CD4-positive, alpha-beta T cell treated with Interleukin-6 for 4 hours (primary cell): ENCODE measurements at regions not wholly inside any gene's neighbourhood (a gene's known extent, or its start where the extent isn't known, plus 50 kb on each side); places are given as distances from the start of the nearest gene placed in this dataset.

Experiments
- DNase-seq: peaks from one replicate; pipeline ENCODE4 v3.0.0-alpha.2; 2020; ENCODE audit warnings: mixed read lengths

DNA sequence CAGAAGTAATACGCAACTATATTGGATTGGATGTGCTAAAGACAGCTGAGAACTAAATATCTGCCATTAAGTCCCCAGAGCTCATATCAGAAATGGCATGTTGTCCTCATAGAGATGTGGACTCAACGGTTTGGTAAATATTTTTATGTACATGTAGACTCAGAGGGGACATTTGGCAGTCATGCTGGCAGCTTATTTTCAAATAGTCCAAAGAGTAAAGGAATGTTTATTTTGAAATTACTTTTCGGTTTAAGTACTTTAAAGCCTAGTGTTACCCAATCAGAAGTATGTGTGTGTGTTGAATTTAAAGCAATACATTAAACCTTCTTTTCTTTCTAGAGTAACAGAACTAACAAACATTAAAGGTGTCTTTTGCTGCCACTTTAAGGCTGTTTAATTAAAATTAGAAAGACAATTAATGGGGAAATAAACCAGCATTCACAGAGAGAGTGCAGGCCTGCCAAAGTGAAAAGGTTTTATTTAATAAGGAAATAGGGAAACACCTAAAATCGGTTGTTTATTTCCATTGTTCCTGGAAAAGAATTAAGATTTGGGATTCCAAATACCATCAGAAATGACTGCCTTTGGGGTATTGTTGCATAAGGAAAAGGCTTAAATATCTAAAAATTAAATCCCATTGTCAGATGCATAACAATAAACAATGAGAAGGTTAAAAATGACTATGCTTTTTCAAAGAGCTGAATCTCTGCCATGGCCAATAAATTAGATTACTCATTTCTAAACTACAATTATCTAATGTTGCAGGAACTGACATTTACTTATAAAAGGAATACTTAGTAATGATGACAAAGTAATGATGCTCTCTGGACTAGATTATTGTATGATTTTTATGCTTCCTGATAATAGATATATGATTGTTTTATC, 113.4 kb upstream of the AHR start:
- DNase-seq: no peak

DNA sequence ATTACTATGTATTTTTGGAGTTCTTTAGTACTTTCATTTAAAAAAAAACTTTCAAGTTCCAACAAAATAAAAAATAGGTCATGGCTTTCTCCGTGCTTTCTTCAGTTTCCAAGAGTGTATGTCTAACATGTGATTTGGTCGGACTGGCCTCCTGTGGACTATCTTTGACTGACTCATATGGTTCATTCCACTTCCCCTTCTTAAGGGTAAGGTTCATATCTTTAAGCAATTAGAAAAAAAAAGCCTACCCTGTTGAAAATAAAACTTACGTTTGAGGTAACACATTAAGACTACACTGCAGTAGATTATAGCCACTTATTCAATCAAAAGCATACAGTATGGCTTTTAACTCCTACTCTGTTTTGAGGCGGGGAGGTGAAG, 112.8 kb upstream of the AHR start:
- DNase-seq: peak; percentile 26

DNA sequence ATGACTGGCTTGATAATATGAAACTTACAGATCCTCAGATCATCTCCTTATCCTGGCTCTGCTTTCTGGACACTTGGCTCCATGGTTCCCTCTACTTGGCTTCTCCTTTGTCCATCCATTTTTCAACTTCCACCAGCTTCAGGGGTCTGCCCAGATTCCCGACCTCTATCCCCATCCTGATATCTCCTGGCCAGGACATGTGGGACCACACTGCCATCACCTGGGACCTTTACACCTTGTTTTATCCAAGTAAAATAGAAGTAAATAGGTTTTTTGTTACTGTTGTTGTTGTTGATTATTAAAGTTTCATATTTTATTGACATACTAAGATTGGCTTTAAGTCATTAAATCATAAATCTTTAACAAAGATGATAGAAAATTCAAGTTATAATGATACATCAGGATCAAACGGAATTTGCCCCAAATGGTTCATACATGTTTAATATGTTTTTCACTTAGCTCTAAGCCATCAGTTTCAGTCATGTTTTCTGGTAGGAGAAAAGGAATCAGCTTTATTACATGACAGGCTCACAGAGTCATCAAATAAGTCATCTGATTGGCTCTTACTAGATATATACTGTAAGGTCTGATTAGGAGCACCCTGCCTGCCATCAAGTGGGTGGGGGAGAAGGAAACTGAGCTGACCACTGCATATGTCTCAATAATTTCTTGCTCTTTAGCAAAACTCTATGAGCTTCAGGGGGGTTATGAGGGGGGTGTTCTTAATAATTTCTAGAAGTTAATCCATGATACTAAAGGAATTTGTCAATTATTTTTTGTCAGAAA, 111.5 kb upstream of the AHR start:
- DNase-seq: no peak

DNA sequence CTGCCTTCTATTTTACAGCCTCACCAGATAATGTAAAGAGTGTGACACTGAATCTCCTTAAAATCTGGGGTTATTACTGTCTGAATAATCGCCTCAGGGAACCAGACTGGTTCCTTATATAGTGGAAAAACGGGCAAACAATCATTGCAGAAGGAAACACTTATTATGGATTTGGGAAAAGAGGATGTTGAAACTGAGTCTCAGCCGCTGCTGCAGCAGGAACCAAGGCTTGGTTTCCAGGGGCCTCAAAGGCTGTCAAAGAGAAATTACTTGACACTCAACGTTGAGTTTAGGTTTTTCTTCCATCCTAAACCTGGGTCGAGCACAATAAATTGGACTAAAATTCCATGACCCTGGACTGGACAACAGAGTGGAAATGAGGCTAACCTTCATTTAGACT, 103.8 kb upstream of the AHR start:
- no peak for DNase-seq

DNA sequence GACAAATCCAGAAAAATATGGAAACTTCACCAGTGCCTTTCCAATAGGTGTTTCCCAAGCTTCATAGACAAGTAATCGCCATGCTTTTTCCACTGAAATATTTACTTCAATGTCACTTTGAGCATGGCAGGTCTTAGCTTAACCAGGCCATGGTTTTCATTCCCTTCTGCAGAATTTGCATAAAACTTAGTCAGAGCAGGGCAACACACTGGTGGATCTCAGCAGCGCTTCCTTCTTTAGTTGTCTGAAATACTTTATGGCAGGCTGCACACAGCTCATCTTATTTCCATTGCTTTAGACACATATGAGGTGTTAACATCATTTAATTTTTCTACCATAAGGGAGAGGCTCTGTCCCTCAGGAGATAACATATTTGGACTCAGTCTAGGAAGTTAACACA, 102.9 kb upstream of the AHR start:
- DNase-seq: no peak

DNA sequence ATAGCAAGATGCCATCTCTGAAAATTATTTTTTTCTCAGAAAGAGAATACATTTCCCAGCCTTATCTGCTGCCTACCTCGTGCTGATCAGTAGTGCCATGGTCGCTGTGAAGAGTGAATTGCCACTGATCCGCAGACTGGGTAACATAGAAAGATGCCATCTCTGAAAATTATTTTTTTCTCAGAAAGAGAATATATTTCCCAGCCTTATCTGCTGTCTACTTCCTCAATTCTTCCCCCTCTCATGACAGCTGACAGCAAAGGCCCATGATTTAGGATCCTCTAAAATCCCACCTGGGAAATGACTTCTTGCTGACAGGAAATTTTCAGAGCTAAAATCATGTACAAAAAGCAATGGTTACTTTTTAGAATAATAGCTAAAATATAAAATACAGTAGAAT, 92.5 kb upstream of the AHR start:
- no peak for DNase-seq

DNA sequence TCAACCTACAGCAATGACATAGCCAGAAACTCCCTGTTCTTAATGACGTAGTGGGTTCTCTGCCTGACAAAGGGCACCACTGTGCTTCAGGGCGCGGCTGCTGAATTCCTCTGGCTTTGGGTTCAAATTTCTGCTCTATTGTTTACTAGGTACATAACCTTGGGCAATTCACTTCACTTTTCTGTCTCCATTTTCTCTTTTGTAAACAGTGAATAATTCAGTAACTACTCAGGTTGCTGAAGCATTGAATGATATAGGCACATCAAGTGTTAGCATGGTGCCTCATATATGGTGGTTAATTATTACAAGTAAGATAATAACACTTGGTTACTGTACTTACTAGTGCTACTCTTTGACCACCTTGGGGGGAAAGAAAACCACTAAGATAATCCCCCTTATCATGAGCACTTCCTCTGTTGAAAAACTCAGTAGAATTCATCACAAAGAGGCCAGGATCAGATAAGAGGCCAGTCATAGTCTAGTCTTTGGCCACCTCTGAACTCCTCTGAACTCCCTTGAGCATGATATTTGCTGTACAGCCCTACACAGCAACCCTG, 92.0 kb upstream of the AHR start:
- no peak for DNase-seq

DNA sequence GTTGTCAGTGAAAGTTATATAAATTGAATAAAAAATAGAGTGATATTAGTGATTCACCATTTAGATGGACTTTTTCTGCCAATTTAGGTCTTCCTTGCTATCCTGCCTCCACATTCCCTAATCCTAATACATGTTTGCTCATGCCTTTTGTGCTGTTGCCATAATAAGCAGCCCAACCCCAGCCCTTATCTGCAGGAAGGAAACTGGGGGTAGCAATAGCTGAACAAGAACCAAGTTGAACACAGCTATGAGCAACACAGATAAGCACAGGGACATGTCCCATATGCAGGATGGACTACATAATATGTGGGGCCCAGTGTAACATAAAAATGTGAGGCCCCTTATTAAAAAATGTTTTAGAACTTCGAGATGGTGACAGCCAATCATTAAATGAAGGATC, 91.2 kb upstream of the AHR start:
- no peak for DNase-seq

DNA sequence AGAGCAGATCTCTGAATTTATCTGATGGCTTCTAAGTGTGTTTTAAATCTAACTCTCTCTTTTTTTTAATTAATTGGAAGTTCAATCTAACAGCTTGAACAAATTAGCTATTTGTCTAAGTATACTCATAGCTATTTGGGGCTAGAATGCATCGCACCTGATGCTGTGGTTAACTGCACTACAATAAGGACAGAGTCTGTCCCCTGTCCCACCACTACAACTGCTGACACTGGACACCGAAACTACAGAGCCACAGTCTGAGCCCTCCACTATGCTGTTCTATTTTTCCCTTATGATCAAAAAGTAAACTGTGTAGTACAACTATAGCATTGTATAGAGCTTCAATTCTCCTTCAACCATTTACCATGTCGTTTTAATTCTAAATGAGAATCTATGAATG, 89.4 kb upstream of the AHR start:
- DNase-seq: no peak

DNA sequence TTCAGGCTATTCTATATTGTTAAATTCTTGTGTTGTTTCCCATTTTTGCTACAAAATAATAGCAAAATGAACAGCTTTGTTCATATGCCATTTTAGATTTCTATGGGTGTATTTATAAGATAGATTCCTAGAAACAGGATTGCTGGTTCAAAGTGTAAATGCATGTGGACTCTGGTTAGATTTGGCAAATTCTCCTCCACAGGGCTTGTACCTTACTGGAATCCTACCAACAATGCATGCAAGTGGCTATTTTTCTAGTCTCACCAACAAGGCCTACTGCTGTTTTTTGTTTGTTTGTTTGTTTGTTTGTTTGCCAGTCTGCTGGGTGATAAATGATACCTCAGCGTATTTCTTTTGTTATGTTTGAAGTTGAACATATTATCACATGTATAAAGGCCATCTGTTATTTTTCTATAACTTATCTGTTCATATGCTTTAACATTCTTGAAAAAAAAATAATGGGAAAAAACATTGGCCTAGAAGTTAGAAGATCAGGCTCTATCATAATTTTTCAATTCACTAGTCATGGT, 87.1 kb upstream of the AHR start:
- no peak for DNase-seq

DNA sequence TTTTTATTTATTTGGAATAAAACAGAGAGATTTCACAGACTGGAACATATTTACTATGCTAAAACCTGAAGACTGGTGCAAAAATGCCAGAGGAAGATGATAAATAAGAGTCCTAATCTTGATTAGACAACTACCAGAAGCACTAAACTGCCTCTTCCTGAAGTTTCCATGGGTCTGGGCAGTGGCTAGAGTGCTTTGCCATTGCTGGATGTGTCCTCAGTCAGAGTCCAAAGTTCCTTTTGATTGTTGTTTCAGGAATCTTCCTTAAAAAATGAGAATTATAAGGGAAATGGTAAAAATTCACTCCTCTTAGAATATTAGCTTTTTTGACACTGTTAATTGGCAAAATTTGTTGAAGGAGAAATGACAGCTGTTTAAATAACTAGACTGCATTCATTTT, 86.3 kb upstream of the AHR start:
- no peak for DNase-seq

DNA sequence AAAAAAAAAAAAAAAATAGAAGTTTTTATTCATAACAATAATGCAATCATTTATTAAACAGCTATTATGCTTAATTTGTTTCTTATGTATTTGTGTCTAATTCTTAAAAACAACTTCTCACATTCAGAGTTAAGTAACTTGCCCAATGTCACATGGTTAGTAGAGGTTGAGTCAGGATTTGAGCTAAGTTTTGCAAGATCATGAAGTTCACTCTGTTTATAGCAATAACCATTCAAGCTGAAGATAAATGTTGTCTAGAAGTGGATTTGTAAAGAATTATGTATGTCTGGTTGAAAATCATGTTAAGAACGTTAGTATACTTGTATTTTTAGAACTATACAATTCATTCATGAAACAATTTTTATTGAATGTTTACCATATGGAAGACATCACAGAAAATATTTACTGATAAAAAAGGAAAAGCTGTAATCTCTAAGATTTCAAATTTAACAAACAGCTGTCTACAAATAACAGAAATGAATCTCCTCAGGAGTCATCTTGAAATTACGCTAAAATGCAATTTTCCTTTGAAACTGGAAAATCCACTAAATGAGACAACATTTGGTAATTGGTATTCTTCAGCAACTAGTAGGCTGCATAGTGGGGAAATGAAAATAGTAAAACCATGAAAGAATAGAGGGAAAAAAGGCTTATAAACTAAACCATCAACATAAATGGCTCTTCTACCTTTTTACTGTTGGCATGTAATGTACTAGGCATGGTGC, 70.5 kb upstream of the AHR start:
- no peak for DNase-seq

DNA sequence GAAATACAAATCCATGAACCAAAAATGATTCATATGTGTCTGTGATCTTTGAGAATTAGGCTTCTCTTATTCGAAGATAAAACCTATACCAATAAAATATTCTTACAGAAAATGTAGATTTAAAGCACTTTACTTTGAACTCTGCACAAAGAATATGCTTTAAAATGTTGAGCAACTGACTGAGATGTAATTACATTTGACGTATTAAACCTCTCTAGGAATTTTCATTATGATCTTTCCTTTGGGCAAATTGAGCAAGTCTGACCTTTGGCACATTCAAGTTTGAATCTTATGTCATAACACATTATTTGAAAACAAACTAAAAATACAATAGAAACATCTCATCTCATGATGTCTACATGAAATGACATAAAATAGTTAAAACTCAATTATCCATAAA, 69.2 kb upstream of the AHR start:
- no peak for DNase-seq

DNA sequence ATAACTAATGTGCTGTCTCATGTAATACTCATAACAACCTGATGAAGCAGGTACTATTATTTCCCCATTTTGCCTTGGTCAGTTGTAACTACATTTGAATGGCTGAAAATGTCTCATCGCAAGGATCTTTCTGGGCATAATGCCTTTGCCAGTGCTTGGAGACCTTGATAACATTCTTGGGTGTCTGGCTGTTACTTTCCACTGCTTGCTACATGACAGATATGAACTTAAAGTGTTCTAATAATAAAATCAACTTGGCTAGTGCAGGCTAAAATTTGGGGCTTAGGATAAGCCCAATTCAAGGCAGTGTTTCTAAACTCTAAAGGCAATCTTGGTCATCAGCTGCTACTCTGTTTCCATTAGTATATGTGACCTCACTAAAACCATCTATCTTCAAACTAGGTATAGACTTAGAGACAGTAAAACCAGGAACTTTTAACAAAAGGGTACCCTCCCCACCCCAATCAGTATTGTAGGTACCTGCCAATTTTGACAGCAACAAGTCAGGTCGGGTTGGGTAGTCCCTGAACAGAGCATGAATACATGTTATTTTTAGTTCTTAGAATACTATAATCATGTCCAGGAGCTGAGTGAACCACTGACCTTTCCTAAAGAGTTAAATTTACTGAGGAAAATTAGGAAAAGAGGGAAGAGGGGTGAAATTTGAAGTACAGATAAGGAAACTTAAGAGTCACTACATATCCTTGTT, 68.2 kb upstream of the AHR start:
- DNase-seq: no peak

DNA sequence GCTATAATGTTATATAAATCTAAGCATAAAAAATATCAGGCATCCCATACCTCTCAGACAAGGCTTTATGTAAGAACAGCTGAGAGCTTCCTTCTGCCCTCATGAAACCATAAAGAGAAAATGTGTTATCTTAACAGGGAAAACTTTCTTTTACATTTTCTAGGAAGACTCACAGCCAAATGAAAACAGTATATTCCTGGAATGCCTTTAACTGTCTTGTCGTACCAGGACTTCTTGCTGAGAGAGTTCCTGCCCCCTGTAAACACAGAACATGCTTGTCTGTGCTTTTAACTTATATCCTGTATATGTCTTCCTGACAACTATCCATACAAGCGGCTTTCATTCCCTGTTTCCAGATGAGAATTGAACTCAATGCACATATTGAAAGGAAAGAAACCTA, 64.8 kb upstream of the AHR start:
- DNase-seq: no peak

DNA sequence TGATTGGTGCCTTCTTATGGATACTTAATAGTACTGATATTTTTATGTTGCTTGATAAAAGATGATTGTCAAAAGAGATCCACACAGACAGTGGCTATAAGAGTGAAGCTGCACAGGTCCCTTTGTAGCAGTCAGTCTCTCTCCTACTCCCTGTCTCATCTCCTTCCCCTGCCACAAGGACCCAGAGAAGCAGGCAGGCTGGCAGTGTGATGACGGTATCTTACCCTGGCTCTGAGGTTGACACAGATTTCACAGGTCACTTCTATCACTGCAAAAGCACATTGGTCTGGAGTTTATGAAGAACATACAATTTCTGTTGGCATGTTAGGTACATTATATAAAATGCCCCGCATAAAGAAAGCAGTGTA, 64.4 kb upstream of the AHR start:
- DNase-seq: peak; percentile 65

DNA sequence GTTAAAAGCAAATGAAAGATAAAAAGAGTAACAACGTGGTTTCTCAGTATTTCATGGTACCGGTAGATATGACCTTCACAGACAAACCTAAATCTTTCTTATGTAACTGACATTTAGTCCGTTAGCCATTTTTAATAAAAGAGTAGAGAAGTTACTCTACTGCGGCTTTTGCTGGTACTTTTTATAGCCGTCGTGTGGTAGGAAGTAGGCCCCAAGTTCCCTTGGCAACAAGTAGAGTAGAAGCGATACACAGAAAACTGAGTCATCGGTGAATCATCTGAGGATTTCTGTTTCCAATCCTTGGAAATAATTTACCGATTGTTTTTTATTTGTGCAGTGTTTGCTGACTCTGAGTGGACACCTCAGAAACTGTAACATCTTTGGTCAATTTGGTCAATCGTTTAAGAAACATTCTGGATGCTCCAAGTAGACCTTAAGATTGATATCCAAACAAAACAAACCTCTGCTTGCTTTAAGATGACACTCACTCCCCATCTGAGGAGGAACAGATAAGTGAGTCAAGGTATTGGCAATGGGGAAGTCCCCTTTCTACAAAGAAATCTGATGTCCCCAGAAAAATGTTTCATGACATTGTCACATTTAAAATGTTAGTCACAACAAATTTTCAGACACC, 63.9 kb upstream of the AHR start:
- peak; percentile 67 for DNase-seq

DNA sequence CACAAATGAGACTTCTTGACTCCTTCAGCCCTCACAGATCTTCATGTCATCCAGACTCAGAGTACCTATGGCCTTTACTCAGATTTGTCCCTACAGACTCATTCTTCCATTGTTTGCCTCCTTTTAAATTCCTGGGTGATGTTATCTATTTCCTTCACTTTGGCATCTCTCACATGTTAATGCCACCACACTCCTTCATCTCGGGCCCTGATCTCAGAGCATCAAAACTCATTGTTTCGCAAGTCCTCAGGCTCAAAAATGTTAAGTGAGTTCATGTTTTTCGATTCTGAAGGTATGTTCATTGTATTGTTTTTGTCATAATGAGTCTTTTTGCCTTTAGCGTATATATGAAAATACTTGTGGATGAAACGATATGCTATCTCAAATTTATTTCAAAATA, 62.3 kb upstream of the AHR start:
- DNase-seq: no peak

DNA sequence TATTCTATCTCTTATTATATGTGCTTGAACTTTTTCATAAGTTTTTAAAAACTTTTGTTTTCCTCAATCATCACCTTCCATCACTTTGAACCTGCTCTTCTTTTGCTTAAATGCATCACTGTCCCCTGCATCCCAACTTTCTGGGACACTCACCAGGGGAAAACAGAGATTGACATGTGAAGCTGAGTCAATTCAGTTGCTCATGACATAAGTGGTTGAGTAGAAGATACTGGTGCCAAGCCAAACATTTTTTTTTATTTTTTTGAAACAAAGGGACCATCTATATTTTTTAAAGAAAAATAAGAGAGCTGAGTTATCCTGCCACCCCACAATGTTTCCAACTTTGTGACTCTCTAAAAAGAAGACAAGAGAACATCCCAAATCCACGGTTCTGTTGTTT, 61.8 kb upstream of the AHR start:
- no peak for DNase-seq

DNA sequence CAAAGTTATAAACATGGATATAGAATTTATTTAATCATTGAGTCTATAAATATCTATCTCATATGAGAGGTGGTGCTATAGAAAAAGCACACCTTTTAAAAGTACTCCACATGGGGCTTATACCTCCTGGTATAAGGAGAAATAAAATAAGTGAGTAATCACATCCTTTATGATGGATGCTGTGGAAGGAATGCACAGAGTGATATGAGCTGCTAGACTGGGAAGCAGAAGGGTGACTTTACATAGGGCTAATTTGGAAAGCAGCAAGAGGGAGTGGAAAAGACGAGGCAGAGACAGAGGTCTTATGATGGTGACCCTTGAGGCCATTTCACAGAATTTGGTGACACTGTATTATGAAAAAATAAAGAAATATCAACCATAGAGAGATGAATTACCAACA, 59.4 kb upstream of the AHR start:
- no peak for DNase-seq

DNA sequence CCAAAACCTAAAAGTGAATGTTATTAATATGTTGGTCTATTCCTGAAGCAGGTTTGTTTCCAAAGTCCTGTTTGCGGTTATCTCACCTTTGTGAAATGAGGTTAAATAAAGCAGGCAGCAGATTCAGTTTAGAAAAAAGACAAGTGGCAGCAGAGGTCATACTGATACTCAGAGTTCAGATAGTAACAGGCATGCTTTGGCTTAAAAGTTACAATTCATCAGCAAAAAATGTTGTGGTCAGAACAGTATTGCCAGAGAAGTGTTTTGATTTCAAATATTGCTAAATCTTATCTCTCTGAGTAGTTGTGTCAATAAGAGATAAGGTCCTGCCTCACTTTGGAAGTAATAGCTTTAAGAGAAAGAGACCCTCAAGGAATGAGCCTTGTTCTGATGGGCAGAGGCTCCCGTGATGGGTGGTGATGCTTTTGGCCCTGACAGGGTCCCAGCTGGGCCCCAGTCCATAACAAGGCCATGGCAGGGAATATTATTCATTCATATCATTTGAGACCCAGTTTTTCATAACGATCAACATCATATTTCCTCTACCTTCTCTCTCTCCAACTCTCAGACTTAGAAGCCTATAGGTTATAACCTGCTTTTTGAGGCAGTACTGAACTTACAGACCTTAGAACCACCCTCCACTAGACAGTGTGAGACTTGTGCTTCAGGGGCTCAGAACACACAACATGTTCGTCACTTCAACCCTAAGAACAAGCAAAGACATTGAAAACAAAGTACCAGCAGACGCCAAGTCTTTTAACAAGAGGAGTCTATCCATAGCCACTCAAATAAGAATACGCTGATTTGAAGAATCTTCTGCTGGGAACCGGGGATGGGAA, 58.5 kb upstream of the AHR start:
- no peak for DNase-seq
